ENCODE measurements at regions not wholly inside any gene's neighbourhood (a gene's known extent, or its start where the extent isn't known, plus 50 kb on each side); places are given as distances from the start of the nearest gene placed in this dataset.

GRCh38 chr1:88288571-88288970 is 395.5 kb upstream of the PKN2 start:
- no peak for TF ChIP-seq CTCF (conservative IDR thresholded peaks at IDR 0.05)
- H3K27ac ChIP-seq = no peak overlapping the region

GRCh38 chr1:88289401-88290102 is 394.5 kb upstream of the PKN2 start:
- no peak overlapping the region for H3K27ac ChIP-seq
- TF ChIP-seq CTCF (conservative IDR thresholded peaks at IDR 0.05) = no peak

GRCh38 chr1:88291611-88292354 is 392.3 kb upstream of the PKN2 start:
- no peak overlapping the region for H3K27ac ChIP-seq
- TF ChIP-seq CTCF (conservative IDR thresholded peaks at IDR 0.05) = no peak

GRCh38 chr1:88293691-88294190 is 390.3 kb upstream of the PKN2 start:
- no peak for TF ChIP-seq CTCF (conservative IDR thresholded peaks at IDR 0.05)
- no peak overlapping the region for H3K27ac ChIP-seq

GRCh38 chr1:88296227-88296626 is 387.8 kb upstream of the PKN2 start:
- H3K27ac ChIP-seq = no peak overlapping the region
- TF ChIP-seq CTCF (conservative IDR thresholded peaks at IDR 0.05) = no peak

GRCh38 chr1:88296642-88297041 is 387.4 kb upstream of the PKN2 start:
- no peak for TF ChIP-seq CTCF (conservative IDR thresholded peaks at IDR 0.05)
- H3K27ac ChIP-seq = no peak overlapping the region

GRCh38 chr1:88298506-88298905 is 385.6 kb upstream of the PKN2 start:
- no peak for TF ChIP-seq CTCF (conservative IDR thresholded peaks at IDR 0.05)
- H3K27ac ChIP-seq = no peak overlapping the region
